ENCODE measurements at regions not wholly inside any gene's neighbourhood (a gene's known extent, or its start where the extent isn't known, plus 50 kb on each side); places are given as distances from the start of the nearest gene placed in this dataset.

- TF ChIP-seq, protein P1, sequence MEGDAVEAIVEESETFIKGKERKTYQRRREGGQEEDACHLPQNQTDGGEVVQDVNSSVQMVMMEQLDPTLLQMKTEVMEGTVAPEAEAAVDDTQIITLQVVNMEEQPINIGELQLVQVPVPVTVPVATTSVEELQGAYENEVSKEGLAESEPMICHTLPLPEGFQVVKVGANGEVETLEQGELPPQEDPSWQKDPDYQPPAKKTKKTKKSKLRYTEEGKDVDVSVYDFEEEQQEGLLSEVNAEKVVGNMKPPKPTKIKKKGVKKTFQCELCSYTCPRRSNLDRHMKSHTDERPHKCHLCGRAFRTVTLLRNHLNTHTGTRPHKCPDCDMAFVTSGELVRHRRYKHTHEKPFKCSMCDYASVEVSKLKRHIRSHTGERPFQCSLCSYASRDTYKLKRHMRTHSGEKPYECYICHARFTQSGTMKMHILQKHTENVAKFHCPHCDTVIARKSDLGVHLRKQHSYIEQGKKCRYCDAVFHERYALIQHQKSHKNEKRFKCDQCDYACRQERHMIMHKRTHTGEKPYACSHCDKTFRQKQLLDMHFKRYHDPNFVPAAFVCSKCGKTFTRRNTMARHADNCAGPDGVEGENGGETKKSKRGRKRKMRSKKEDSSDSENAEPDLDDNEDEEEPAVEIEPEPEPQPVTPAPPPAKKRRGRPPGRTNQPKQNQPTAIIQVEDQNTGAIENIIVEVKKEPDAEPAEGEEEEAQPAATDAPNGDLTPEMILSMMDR (IDR thresholded peaks at IDR 0.05; ENCODE audit: insufficient read depth, low read length, poor library complexity, severe bottlenecking), result no peak
- no peaks in the 10 kb centered on the region for H3K27me3 ChIP-seq (ENCODE audit: control insufficient read depth, insufficient read depth, low read length)
- no peaks in the 10 kb centered on the region for H3K36me3 ChIP-seq (ENCODE audit: control insufficient read depth, insufficient read depth, low read length)
- no peak for DNase-seq (ENCODE audit: low read depth)
- H3K4me3 ChIP-seq (ENCODE audit: low read depth, low read length), result no peak overlapping the region
These were observed 759.7 kb upstream of the ZNF608 start for GRCh38 chr5:125506124-125506523.

GRCh38 chr5:125508225-125508624 lies 761.8 kb upstream of the ZNF608 start:
- no peak for DNase-seq (ENCODE audit: low read depth)
- H3K36me3 ChIP-seq (ENCODE audit: control insufficient read depth, insufficient read depth, low read length), result no peaks in the 10 kb centered on the region
- H3K4me3 ChIP-seq (ENCODE audit: low read depth, low read length), result no peak overlapping the region
- H3K27me3 ChIP-seq (ENCODE audit: control insufficient read depth, insufficient read depth, low read length), result no peaks in the 10 kb centered on the region
- TF ChIP-seq, protein P1 (IDR thresholded peaks at IDR 0.05; ENCODE audit: insufficient read depth, low read length, poor library complexity, severe bottlenecking), result no peak

GRCh38 chr5:125510651-125511050 lies 764.2 kb upstream of the ZNF608 start:
- no peak for DNase-seq (ENCODE audit: low read depth)
- no peaks in the 10 kb centered on the region for H3K36me3 ChIP-seq (ENCODE audit: control insufficient read depth, insufficient read depth, low read length)
- H3K27me3 ChIP-seq (ENCODE audit: control insufficient read depth, insufficient read depth, low read length), result no peaks in the 10 kb centered on the region
- no peak overlapping the region for H3K4me3 ChIP-seq (ENCODE audit: low read depth, low read length)
- TF ChIP-seq, protein P1 (IDR thresholded peaks at IDR 0.05; ENCODE audit: insufficient read depth, low read length, poor library complexity, severe bottlenecking), result no peak

DNA sequence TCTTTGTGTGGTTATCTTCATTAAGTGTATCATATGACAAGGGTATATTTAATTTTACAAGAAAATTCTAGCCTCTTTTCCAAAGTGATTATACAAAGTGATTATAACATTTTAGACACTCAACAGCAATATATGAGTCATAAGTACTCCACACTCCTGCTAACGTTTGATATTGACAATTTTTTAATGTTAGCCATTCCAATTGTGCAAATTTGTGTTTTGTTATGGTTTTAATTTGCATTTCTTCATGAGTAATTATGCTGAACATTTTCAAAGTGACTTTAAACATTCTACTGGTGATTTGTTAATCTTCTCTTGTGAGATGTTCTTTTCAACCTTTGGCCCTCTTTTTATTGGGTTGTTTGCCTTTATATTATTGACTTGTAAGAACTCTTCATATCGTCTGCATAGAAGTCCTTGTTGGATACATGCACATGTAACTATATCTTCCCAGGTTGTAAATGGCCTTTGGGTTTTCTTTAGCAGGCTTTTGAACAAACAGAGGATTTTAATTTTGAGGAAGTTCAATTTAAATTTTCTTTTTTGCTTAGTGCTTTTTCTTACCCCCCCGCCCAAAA lies 771.6 kb upstream of the ZNF608 start:
- no peak for DNase-seq (ENCODE audit: low read depth)
- TF ChIP-seq, protein P1 (IDR thresholded peaks at IDR 0.05; ENCODE audit: insufficient read depth, low read length, poor library complexity, severe bottlenecking), result no peak
- H3K4me3 ChIP-seq (ENCODE audit: low read depth, low read length), result no peak overlapping the region
- no peaks in the 10 kb centered on the region for H3K27me3 ChIP-seq (ENCODE audit: control insufficient read depth, insufficient read depth, low read length)
- H3K36me3 ChIP-seq (ENCODE audit: control insufficient read depth, insufficient read depth, low read length), result no peaks in the 10 kb centered on the region

GRCh38 chr5:125521289-125521688 lies 774.9 kb upstream of the ZNF608 start:
- DNase-seq (ENCODE audit: low read depth), result no peak
- H3K27me3 ChIP-seq (ENCODE audit: control insufficient read depth, insufficient read depth, low read length), result no peaks in the 10 kb centered on the region
- H3K4me3 ChIP-seq (ENCODE audit: low read depth, low read length), result no peak overlapping the region
- H3K36me3 ChIP-seq (ENCODE audit: control insufficient read depth, insufficient read depth, low read length), result no peaks in the 10 kb centered on the region
- TF ChIP-seq, protein P1 (IDR thresholded peaks at IDR 0.05; ENCODE audit: insufficient read depth, low read length, poor library complexity, severe bottlenecking), result no peak

GRCh38 chr5:125525356-125525755 lies 778.9 kb upstream of the ZNF608 start:
- TF ChIP-seq, protein P1 (IDR thresholded peaks at IDR 0.05; ENCODE audit: insufficient read depth, low read length, poor library complexity, severe bottlenecking), result no peak
- DNase-seq (ENCODE audit: low read depth), result no peak
- Histone ChIP-seq H3K27me3 (ENCODE audit: control insufficient read depth, insufficient read depth, low read length) (no peaks in the 10 kb centered on the region), H3K36me3 (ENCODE audit: control insufficient read depth, insufficient read depth, low read length) (no peaks in the 10 kb centered on the region), H3K4me3 (ENCODE audit: low read depth, low read length) (no peak overlapping the region)

All from kidney epithelial cell (primary cell).